ACC112 (cell line): ENCODE measurements at regions not wholly inside any gene's neighbourhood (a gene's known extent, or its start where the extent isn't known, plus 50 kb on each side); places are given as distances from the start of the nearest gene placed in this dataset.

Experiments used
- H2AFZ ChIP-seq: fragments of 200-600 bp; sonication (generic); one replicate; pipeline ENCODE4 v1.6.0; 2017; ENCODE audit warnings: antibody characterized with exemption, low read length; ENCODE audit not compliant: unreplicated experiment
- H3K27ac ChIP-seq: fragments of 200-600 bp; sonication (generic); 2 replicates; pipeline ENCODE4 v1.5.1; 2014; ENCODE audit warnings: low read depth, mild to moderate bottlenecking, antibody characterized with exemption, low read length, moderate library complexity
- H3K27me3 ChIP-seq: fragments of 200-600 bp; sonication (generic); 2 replicates; pipeline ENCODE4 v1.6.1; 2014; ENCODE audit warnings: mild to moderate bottlenecking, antibody characterized with exemption, low read length, moderate library complexity, mixed read lengths; ENCODE audit not compliant: insufficient read depth
- H3K36me3 ChIP-seq: fragments of 200-600 bp; sonication (generic); 2 replicates; pipeline ENCODE4 v1.6.1; 2016; ENCODE audit warnings: mild to moderate bottlenecking, antibody characterized with exemption, low read length, moderate library complexity, mixed read lengths; ENCODE audit not compliant: insufficient read depth
- H3K4me1 ChIP-seq: fragments of 200-600 bp; sonication (generic); one replicate; pipeline ENCODE4 v1.6.1; 2016; ENCODE audit warnings: low read length, mixed read lengths; ENCODE audit not compliant: insufficient read depth, unreplicated experiment, control insufficient read depth
- H3K4me3 ChIP-seq: fragments of 200-600 bp; sonication (generic); 2 replicates; pipeline ENCODE4 v1.5.1; 2014; ENCODE audit warnings: mild to moderate bottlenecking, low read depth, low read length
- H3K79me2 ChIP-seq: fragments of 200-600 bp; sonication (generic); one replicate; pipeline ENCODE4 v1.6.0; 2016; ENCODE audit warnings: low read length; ENCODE audit not compliant: control insufficient read depth, unreplicated experiment, insufficient read depth

DNA sequence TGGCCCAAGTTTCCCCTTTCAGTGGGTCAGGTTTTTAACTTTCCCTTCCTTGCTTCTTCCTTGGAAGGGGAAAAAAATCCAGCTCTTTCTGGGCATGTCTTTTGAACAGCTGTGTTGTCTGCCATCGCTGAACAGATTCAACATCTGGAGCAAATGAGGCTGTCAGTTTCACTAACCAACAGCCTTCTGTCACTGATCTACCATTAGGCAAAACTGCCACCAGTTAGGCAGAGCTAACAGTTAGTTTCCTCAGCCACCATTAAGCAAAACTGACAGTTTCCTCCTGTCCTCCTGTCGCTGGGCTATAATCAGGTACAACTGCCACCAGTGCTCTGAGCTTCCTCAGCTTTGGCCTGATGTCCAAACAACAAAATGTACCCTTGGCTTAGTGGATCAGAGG is 81.9 kb downstream of the NPTX2 start:
- no peak overlapping the region for H3K4me3 ChIP-seq
- no peaks in the 10 kb centered on the region for H3K4me1 ChIP-seq
- peaks cover 33% of the 10 kb centered on the region for H3K27me3 ChIP-seq
- no peak overlapping the region for H3K27ac ChIP-seq
- no peaks in the 10 kb centered on the region for H3K79me2 ChIP-seq
- no peak overlapping the region for H2AFZ ChIP-seq
- H3K36me3 ChIP-seq, result no peaks in the 10 kb centered on the region

DNA sequence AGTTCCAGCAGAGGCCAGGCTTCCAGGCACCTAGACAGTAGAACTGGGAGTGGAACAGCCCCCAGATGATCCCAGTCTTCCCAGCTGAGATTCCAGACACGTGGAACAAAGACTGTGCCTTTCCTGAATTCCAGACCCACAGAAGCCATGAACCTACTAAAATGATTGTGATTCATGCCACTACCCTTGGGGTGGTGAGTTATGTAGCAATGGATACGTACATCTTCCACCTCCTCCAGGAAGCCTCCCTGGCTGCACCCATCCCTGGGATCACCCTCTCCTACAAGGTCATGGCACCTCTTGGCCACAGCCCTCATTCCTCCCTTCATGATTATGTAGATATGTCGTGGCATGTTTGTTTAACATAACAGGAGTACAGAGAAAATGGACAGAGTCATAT is 83.4 kb downstream of the NPTX2 start:
- no peaks in the 10 kb centered on the region for H3K36me3 ChIP-seq
- no peak overlapping the region for H3K27ac ChIP-seq
- no peak overlapping the region for H2AFZ ChIP-seq
- no peaks in the 10 kb centered on the region for H3K79me2 ChIP-seq
- no peaks in the 10 kb centered on the region for H3K4me1 ChIP-seq
- H3K27me3 ChIP-seq, result peaks cover 35% of the 10 kb centered on the region
- no peak overlapping the region for H3K4me3 ChIP-seq

DNA sequence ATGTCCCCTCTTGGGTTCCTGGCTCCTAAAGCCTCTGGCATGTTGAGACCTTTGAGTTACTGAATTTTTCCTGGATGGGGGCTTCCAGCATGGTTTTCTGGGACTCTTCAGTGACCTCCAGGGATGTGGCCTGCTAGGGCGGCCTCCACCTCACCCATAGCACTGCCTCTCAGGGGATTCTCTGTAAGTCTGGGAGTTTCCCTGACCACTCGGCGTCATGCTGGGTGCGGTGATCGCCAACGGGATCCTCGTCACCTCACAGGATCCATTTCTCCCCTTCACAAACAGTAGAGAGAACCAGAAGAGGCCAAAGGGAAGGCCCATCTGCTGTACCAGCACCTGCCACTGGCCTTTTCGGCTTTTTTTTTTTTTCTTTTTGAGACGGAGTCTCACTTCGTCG is 84.3 kb downstream of the NPTX2 start:
- no peak overlapping the region for H2AFZ ChIP-seq
- H3K27ac ChIP-seq, result no peak overlapping the region
- peaks cover 43% of the 10 kb centered on the region for H3K27me3 ChIP-seq
- no peaks in the 10 kb centered on the region for H3K4me1 ChIP-seq
- H3K4me3 ChIP-seq, result no peak overlapping the region
- no peaks in the 10 kb centered on the region for H3K79me2 ChIP-seq
- no peaks in the 10 kb centered on the region for H3K36me3 ChIP-seq

DNA sequence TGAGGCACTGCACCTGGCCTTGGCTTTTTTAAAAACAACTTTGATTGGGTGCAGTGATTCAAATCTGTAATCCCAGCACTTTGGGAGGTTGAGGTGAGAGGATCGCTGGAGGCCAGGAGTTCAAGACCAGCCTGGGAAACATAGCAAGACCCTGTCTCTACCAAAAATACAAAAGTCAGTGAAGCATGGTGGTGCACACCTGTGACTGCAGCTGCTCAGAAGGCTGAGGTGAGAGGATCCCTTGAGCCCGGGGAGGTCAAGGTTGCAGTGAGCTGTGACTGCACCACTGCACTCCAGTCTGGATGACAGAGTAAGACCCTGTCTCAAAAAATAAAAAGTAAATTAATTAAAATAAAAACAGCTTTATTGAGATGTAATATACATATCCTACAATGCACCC is 84.9 kb downstream of the NPTX2 start:
- Histone ChIP-seq H3K27ac (no peak overlapping the region), H3K27me3 (peaks cover 42% of the 10 kb centered on the region), H3K79me2 (no peaks in the 10 kb centered on the region), H3K4me3 (no peak overlapping the region), H3K36me3 (no peaks in the 10 kb centered on the region), H3K4me1 (no peaks in the 10 kb centered on the region), H2AFZ (no peak overlapping the region)

DNA sequence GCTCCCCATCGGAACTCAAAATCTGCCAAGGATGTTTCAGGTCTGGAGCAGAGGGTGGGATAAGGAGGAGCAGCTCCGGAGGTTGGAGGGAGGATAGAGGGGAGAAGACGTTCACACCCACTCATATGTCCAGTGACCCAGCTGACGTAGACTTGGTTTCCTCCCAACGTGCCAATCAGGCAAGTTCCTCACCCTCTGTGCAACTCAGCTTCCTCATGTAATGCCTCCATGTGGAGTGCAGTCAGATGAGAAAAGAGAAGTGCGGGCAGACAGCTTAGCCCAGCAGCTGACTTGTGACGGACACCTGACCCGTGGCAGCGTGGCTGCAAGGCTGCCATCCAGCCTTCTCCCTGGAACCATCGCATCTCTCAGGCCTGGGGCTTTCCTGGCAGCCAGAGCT is 86.8 kb downstream of the NPTX2 start:
- Histone ChIP-seq H3K4me3 (no peak overlapping the region), H3K4me1 (no peaks in the 10 kb centered on the region), H3K36me3 (no peaks in the 10 kb centered on the region), H3K27me3 (peaks cover 36% of the 10 kb centered on the region), H3K27ac (no peak overlapping the region), H3K79me2 (no peaks in the 10 kb centered on the region), H2AFZ (no peak overlapping the region)

DNA sequence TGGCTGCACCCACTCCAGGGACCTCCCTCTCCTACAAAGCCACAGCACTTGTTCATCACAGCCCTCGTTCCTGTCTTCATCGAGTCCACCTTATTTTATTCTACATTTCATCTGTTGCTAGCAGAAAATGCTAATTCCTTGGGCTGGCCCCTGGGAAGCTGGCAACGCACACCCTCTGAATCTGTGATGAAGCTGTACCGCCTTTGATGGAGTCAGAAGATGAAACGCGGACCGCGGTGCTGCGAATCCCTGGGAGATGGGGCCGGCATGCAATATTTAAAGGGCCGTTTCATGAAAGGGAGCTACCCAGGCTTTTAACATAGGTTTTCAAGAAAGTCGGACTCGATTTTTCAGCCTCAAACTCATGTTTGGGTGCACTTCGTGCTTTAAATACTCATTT is 88.5 kb downstream of the NPTX2 start:
- no peaks in the 10 kb centered on the region for H3K36me3 ChIP-seq
- H3K79me2 ChIP-seq, result no peaks in the 10 kb centered on the region
- H3K27ac ChIP-seq, result no peak overlapping the region
- no peak overlapping the region for H2AFZ ChIP-seq
- H3K4me3 ChIP-seq, result no peak overlapping the region
- no peaks in the 10 kb centered on the region for H3K4me1 ChIP-seq
- peaks cover 22% of the 10 kb centered on the region for H3K27me3 ChIP-seq

DNA sequence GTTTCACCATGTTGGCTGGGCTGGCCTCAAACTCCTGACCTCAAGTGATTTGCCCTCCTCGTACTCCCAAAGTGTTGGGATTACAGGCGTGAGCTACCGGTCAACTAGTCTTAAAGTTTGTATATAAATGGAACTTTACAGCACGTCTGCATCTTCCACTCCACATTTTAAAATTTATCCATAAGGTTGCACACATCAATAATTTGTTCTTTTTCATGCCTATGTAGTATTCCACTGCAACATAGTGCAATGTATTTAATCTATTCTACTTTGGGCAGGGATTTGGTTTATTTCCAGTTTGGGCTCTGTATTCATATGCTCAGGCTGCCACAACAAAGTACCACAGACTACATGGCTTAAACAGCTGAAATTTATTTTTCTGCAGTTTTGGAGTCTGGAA is 90.0 kb downstream of the NPTX2 start:
- Histone ChIP-seq H3K79me2 (no peaks in the 10 kb centered on the region), H3K36me3 (no peaks in the 10 kb centered on the region), H3K27me3 (peaks cover 22% of the 10 kb centered on the region), H3K4me1 (no peaks in the 10 kb centered on the region), H2AFZ (no peak overlapping the region), H3K4me3 (no peak overlapping the region), H3K27ac (no peak overlapping the region)

DNA sequence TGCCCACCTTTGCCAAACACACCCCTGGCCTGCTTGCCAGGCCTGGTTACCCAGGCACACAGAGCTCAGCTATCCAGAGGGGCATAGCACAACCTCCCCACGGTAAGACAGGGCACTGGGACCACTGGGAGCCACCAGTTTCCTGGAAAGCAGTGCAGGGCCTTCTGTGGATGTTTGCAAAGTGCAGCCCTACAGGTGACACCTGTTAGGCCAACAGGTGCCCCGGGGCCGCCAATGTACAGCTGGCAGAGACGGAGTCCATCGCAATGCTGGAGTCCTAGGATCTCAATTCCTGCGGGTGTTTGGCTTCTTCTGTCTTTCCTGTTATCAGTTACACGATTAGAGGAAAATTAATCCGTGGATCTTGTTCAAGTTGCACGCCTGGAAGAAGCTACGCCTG is 94.9 kb downstream of the NPTX2 start:
- Histone ChIP-seq H3K4me1 (peaks cover 9% of the 10 kb centered on the region), H3K4me3 (no peak overlapping the region), H3K36me3 (no peaks in the 10 kb centered on the region), H3K79me2 (no peaks in the 10 kb centered on the region), H3K27me3 (peaks cover 7% of the 10 kb centered on the region), H3K27ac (no peak overlapping the region), H2AFZ (no peak overlapping the region)

DNA sequence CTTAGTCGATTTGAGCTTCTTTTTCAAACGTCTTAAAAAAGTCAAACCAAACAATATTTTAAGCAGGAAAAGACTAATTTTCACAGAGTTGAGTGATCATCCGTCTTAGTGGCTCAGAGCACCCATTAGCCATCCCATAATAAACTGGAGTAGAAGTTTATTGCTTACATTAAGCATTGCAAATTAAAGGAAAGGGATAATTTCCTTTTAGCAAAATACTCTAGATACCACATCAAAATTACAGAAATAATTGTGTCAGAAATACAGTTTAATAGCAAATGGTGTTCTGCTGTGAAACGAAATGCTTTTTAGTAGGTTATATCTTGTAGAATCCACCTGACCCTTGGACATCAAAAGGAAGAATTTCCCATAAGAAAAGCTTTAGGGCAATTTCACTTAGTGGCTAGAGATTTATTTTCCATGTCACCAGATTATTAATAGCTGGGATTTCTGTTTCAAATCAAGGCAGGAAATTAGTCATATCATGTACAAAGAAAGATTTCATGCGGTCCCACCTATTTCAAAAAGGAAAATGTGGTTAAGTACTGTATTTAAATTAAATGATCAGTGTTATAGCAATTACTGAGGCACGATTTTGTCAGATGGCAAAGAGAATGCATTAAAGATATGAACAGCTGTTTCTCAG is 96.2 kb downstream of the NPTX2 start:
- Histone ChIP-seq H3K27ac (no peak overlapping the region), H3K4me3 (no peak overlapping the region), H3K36me3 (no peaks in the 10 kb centered on the region), H3K79me2 (no peaks in the 10 kb centered on the region), H3K27me3 (peaks cover 4% of the 10 kb centered on the region), H2AFZ (no peak overlapping the region), H3K4me1 (peaks cover 9% of the 10 kb centered on the region)

DNA sequence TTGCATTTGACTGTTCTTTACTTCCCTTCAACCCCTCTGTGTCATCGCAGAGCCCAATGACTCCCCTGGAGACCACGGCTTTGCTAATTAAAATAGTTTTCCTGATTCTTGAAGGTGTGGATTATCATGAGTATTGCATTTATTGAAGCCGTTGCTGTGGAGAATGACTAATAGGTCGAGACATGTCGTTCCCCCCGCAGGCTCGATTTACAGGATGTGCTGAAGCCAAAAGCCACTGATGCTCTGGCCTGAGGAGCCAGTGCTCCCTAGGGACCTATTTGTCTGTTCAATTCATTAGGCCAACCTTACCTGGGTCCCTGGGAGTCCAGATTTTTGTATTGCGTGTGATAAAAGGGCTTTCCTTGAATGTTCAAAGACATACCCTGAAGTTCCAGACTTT is 102.3 kb downstream of the NPTX2 start:
- Histone ChIP-seq H2AFZ (no peak overlapping the region), H3K79me2 (no peaks in the 10 kb centered on the region), H3K4me3 (no peak overlapping the region), H3K36me3 (no peaks in the 10 kb centered on the region), H3K4me1 (no peaks in the 10 kb centered on the region), H3K27me3 (peaks cover 25% of the 10 kb centered on the region), H3K27ac (no peak overlapping the region)

DNA sequence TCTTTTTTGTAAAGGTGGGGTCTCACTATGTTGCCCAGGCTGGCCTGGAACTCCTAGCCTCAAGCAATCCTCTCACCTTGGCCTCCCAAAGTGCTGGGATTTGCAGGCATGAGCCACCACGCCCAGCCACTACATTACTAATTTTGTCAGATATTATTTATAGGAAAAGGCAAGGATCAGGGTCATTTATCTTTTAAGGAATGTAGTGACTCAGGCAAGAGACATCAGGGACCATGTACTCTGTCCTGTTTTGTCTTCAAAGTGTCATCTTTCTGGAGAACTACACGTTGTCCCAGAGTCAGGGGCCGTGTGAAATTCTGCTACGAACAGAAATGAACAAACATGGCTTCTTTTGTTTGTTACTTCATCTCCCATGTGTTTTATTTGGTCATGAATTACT is 105.3 kb downstream of the NPTX2 start:
- no peak overlapping the region for H2AFZ ChIP-seq
- H3K36me3 ChIP-seq, result no peaks in the 10 kb centered on the region
- no peak overlapping the region for H3K27ac ChIP-seq
- no peaks in the 10 kb centered on the region for H3K4me1 ChIP-seq
- H3K27me3 ChIP-seq, result peaks cover 31% of the 10 kb centered on the region
- no peak overlapping the region for H3K4me3 ChIP-seq
- no peaks in the 10 kb centered on the region for H3K79me2 ChIP-seq
